Retinal pigment epithelial cell (primary cell): ENCODE measurements at regions not wholly inside any gene's neighbourhood (a gene's known extent, or its start where the extent isn't known, plus 50 kb on each side); places are given as distances from the start of the nearest gene placed in this dataset.

ENCODE experiments used
- DNase-seq: peaks from one replicate; pipeline ENCODE4 v3.0.0-alpha.2; 2010; ENCODE audit warnings: low read depth
- H3K4me3 ChIP-seq: 2 replicates; pipeline ENCODE4 v1.5.1; 2011; ENCODE audit warnings: mild to moderate bottlenecking, low read length, control low read depth, moderate library complexity
- CTCF ChIP-seq: conservative IDR thresholded peaks from 2 replicates; pipeline ENCODE4 v1.5.1; 2011; ENCODE audit warnings: low read depth, low read length, control low read depth, inconsistent platforms

- TF ChIP-seq CTCF: no peak
- no peak for DNase-seq
- H3K4me3 ChIP-seq: no peak overlapping the region
Measured at GRCh38 chr2:162992828-162993227, 154.3 kb upstream of the KCNH7 start.

GRCh38 chr2:162989507-162989906 is 150.9 kb upstream of the KCNH7 start:
- TF ChIP-seq CTCF: no peak
- no peak overlapping the region for H3K4me3 ChIP-seq
- DNase-seq: no peak

GRCh38 chr2:162974771-162975170 is 136.2 kb upstream of the KCNH7 start:
- DNase-seq: no peak
- H3K4me3 ChIP-seq: no peak overlapping the region
- TF ChIP-seq CTCF: no peak

GRCh38 chr2:162972383-162972782 is 133.8 kb upstream of the KCNH7 start:
- TF ChIP-seq CTCF: no peak
- DNase-seq: no peak
- H3K4me3 ChIP-seq: no peak overlapping the region

GRCh38 chr2:162968306-162968705 is 129.7 kb upstream of the KCNH7 start:
- H3K4me3 ChIP-seq: no peak overlapping the region
- no peak for DNase-seq
- TF ChIP-seq CTCF: no peak

GRCh38 chr2:162967811-162968210 is 129.2 kb upstream of the KCNH7 start:
- TF ChIP-seq CTCF: no peak
- no peak for DNase-seq
- H3K4me3 ChIP-seq: no peak overlapping the region

GRCh38 chr2:162967147-162967546 is 128.6 kb upstream of the KCNH7 start:
- H3K4me3 ChIP-seq: no peak overlapping the region
- no peak for TF ChIP-seq CTCF
- no peak for DNase-seq
